ENCODE measurements at regions not wholly inside any gene's neighbourhood (a gene's known extent, or its start where the extent isn't known, plus 50 kb on each side); places are given as distances from the start of the nearest gene placed in this dataset.

GRCh38 chr10:123603130-123603529 is 63.0 kb upstream of the GPR26 start:
- TF ChIP-seq OSR1 (CRISPR knock-in tag; IDR thresholded peaks at IDR 0.05): no peak
- no peak for TF ChIP-seq ZFP3 (CRISPR knock-in tag; IDR thresholded peaks at IDR 0.05)
- TF ChIP-seq ZNF8 (CRISPR knock-in tag; IDR thresholded peaks at IDR 0.05): no peak
- no peak for TF ChIP-seq ISL1 (CRISPR knock-in tag; IDR thresholded peaks at IDR 0.05)
- TF ChIP-seq ZFP30 (CRISPR knock-in tag; IDR thresholded peaks at IDR 0.05): no peak
- TF ChIP-seq SNAI2 (CRISPR knock-in tag; IDR thresholded peaks at IDR 0.05): no peak
- no peak for TF ChIP-seq ZNF565 (CRISPR knock-in tag; conservative IDR thresholded peaks at IDR 0.05; ENCODE audit: low read depth)
- no peak for TF ChIP-seq TOX (CRISPR knock-in tag; IDR thresholded peaks at IDR 0.05; ENCODE audit: borderline replicate concordance)
- TF ChIP-seq POU6F1 (CRISPR knock-in tag; IDR thresholded peaks at IDR 0.05; ENCODE audit: borderline replicate concordance, low read depth): no peak
- no peak for TF ChIP-seq CREB5 (CRISPR knock-in tag; IDR thresholded peaks at IDR 0.05; ENCODE audit: low read depth)
- no peak for TF ChIP-seq PATZ1 (CRISPR knock-in tag; IDR thresholded peaks at IDR 0.05; ENCODE audit: borderline replicate concordance)
- no peak for TF ChIP-seq ARNTL (CRISPR knock-in tag; IDR thresholded peaks at IDR 0.05; ENCODE audit: borderline replicate concordance, low read depth)
- no peak for TF ChIP-seq CSDC2 (CRISPR knock-in tag; IDR thresholded peaks at IDR 0.05)
- no peak for TF ChIP-seq CSRNP3 (CRISPR knock-in tag; IDR thresholded peaks at IDR 0.05)

Data from SK-N-SH treated with all-trans-retinoic acid at 6 μM for 48 hours (cell line).